Heart right ventricle (tissue), 16 donors: ENCODE measurements at regions not wholly inside any gene's neighbourhood (a gene's known extent, or its start where the extent isn't known, plus 50 kb on each side); places are given as distances from the start of the nearest gene placed in this dataset.

Experiments
- ATAC-seq, 8 donors: fragments of 200-7000 bp; cut with Tn5 transposase; one replicate each; pipeline ENCODE4 v1.9.1; 2020; ENCODE audit warnings: mild to moderate bottlenecking in 8 of 8, moderate library complexity in 8 of 8, moderate number of reproducible peaks in 1 of 8
- DNase-seq, 2 donors: peaks; one replicate each; pipeline ENCODE4 v3.0.0-alpha.2; 2020
- H3K27ac ChIP-seq, 10 donors: fragments of 200-600 bp; sonication (generic) in 2 of 10; one replicate each; pipeline versions ENCODE4 v1.5.0 to v1.8.0; 2020 to 2022; ENCODE audit warnings: mild to moderate bottlenecking in 3 of 10
- H3K27me3 ChIP-seq, 7 donors: fragments of 200-600 bp; one replicate each; pipeline ENCODE4 v1.8.0; 2021 to 2022; ENCODE audit warnings: mild to moderate bottlenecking in 2 of 7
- H3K36me3 ChIP-seq, 9 donors: fragments of 200-600 bp; sonication (generic) in 1 of 9; one replicate each; pipeline versions ENCODE4 v1.5.0 to v1.8.0; 2020 to 2022; ENCODE audit warnings: mild to moderate bottlenecking in 2 of 9
- H3K4me1 ChIP-seq, 9 donors: fragments of 200-600 bp; sonication (generic) in 1 of 9; one replicate each; pipeline versions ENCODE4 v1.5.0 to v1.8.0; 2020 to 2022; ENCODE audit warnings: mild to moderate bottlenecking in 4 of 9
- H3K4me3 ChIP-seq, 10 donors: fragments of 200-600 bp; sonication (generic) in 2 of 10; one replicate each; pipeline versions ENCODE4 v1.5.0 to v1.8.0; 2020 to 2022; ENCODE audit warnings: mild to moderate bottlenecking in 7 of 10, moderate library complexity in 2 of 10
- H3K9me3 ChIP-seq, 11 donors: fragments of 200-600 bp in 10 of 11; sonication (generic) in 2 of 11; one replicate each; pipeline versions ENCODE4 v1.5.0 to v1.8.0; 2013 to 2022; ENCODE audit warnings: mild to moderate bottlenecking in 2 of 11, control low read depth in 1 of 11, moderate library complexity in 1 of 11
- CTCF ChIP-seq, 9 donors: fragments of 200-600 bp; sonication (generic) in 2 of 9; IDR thresholded peaks; one replicate each; pipeline versions ENCODE4 v1.5.0 to v1.8.0; 2021 to 2022; ENCODE audit warnings: antibody characterized with exemption in 9 of 9, mild to moderate bottlenecking in 5 of 9, moderate library complexity in 1 of 9
- WGBS, 2 donors: extraction: QIAGEN DNeasy Blood & Tissue Kit; methylation state at CpG; one replicate each; pipeline ENCODE4 v1.1.7; 2013; ENCODE audit warnings: inconsistent platforms in 1 of 2; 5-methylcytosine and 5-hydroxymethylcytosine counted together
- intact Hi-C, 10 donors: fragments of 100-400 bp; cut with DNase I; formaldehyde crosslinking; loops; one replicate each; pipeline versions ENCODE4 v1.11.1 to v1.14.2; 2022
- donor health status: Arrhythmogenic right ventricular cardiomyopathy.
- donor health status: ischemic (EF 13 %, LVEDD 7.1; RV severe dilation, severe dysfunction).
- donor health status: healthy with polysubstance abuse.
- donor health status: DM: no; HTN: yes; CAD: no.
- donor health status: DM: no; HTN: no; CAD: no.
- donor health status: ischemic (EF 25% LVEDD 6.9; RV normal size, moderate dysfunction).
- donor health status: ischemic (EF 25% LVEDD 5.7; RV mildly dilated, moderate dysfunction).
- donor health status: healthy.
- donor health status: DM: yes; HTN: yes; CAD: no.
- donor health status: Ischemic cardiomyopathy.
- donor health status: ischemic (EF 35%, LVEDD 5.7; RV mildly dilated, moderate dysfunction).
- donor health status: nonischemic (EF 11% LVEDD 7.7; RV severe dilation, severe dysfunction).
- donor health status: DM: yes; HTN: yes; CAD: no.
- donor health status: PGD.
- donor health status: ischemic (EF 29% LVEDD 5.4; RV normal size, mild dysfunction).
- donor health status: nonischemic (EF 23%, LVEDD 6.1; RV moderate dilation, normal function).

- H3K36me3 ChIP-seq, result no peaks in the 10 kb centered on the region
- no peak for TF ChIP-seq CTCF (IDR thresholded peaks at IDR 0.05)
- H3K4me1 ChIP-seq, result peaks cover 0 to 24% (median 17%) of the 10 kb centered on the region in 9 donors
- 85 to 89% methylated on average over 3 of the region's 3 CpGs for WGBS, 2 donors
- ATAC-seq (no peak), DNase-seq (no peak)
- no peak overlapping the region for H3K27ac ChIP-seq
- H3K27me3 ChIP-seq, result no peaks in the 10 kb centered on the region
- H3K4me3 ChIP-seq, result no peak overlapping the region
- H3K9me3 ChIP-seq, result no peaks in the 10 kb centered on the region
- intact Hi-C loops, result loop anchor here in 3 of 10 donors (5.0 to 10.0 kb wide), 2 partner anchors 102 to 104 kb away; a partner anchor contains a TSS
Measured at GRCh38 chr18:46276748-46277147, 172.6 kb downstream of the HAUS1 start.

GRCh38 chr18:46278481-46279465, 174.6 kb downstream of the HAUS1 start:
- no peak for TF ChIP-seq CTCF (IDR thresholded peaks at IDR 0.05)
- H3K36me3 ChIP-seq, result no peaks in the 10 kb centered on the region
- peak in 4 of 8 donors; percentile 23 to 50 (median 40) for ATAC-seq
- peaks cover 0 to 24% (median 17%) of the 10 kb centered on the region in 9 donors for H3K4me1 ChIP-seq
- intact Hi-C loops, result loop anchor here in 4 of 10 donors (2.0 to 10.0 kb wide), 3 partner anchors 104 to 376 kb away; a partner anchor contains a TSS
- no peaks in the 10 kb centered on the region for H3K27me3 ChIP-seq
- DNase-seq, result no peak
- WGBS, 2 donors, result 24 to 26% methylated on average over 10 of the region's 10 CpGs
- H3K4me3 ChIP-seq, result no peak overlapping the region
- H3K9me3 ChIP-seq, result no peaks in the 10 kb centered on the region
- no peak overlapping the region for H3K27ac ChIP-seq

GRCh38 chr18:46279673-46280072, 175.5 kb downstream of the HAUS1 start:
- Histone ChIP-seq H3K4me1 (peaks cover 0 to 24% (median 17%) of the 10 kb centered on the region in 9 donors), H3K9me3 (no peaks in the 10 kb centered on the region), H3K36me3 (no peaks in the 10 kb centered on the region), H3K27me3 (no peaks in the 10 kb centered on the region), H3K27ac (no peak overlapping the region), H3K4me3 (no peak overlapping the region)
- TF ChIP-seq CTCF (IDR thresholded peaks at IDR 0.05), result no peak
- intact Hi-C loops, result loop anchor here (2.0 to 10.0 kb wide), 14 partner anchors 105 to 378 kb away; partner anchors contain the start of gene LOXHD1 (in 7 of the 10)
- WGBS, 2 donors, result 96% methylated on average over 6 of the region's 6 CpGs
- DNase-seq (no peak), ATAC-seq (no peak)
